Caco-2 (cell line): ENCODE measurements at regions not wholly inside any gene's neighbourhood (a gene's known extent, or its start where the extent isn't known, plus 50 kb on each side); places are given as distances from the start of the nearest gene placed in this dataset.

Experiments used
- BruUV-seq: library from RNA; stranded (reverse); fragments of 400-500 nt; replicated peaks from 2 replicates; lab custom pipeline; 2021; lab: Mats Ljungman, UMichigan
- CTCF ChIA-PET: fragments of 300-600 bp; sonication (Branson Sonifier 250); formaldehyde crosslinking; loops from one replicate; lab custom pipeline; 2022; ENCODE audit warnings: antibody characterized with exemption; lab: Charles Lee
- POLR2A ChIA-PET: fragments of 300-600 bp; sonication (Branson Sonifier 250); formaldehyde crosslinking; loops from one replicate; lab custom pipeline; 2022; ENCODE audit warnings: antibody characterized with exemption; lab: Charles Lee
- DNase-seq, 2 experiments: peaks; one replicate each; pipeline versions ENCODE4 v3.0.0 to v3.0.0-alpha.2; 2020 to 2022
- H3K27me3 ChIP-seq: replicated peaks from 2 replicates; pipeline ENCODE4 v1.6.0; 2011; ENCODE audit warnings: low read length; ENCODE audit not compliant: control insufficient read depth, insufficient read depth
- H3K36me3 ChIP-seq: 2 replicates; pipeline ENCODE4 v1.5.1; 2011; ENCODE audit warnings: low read length; ENCODE audit not compliant: control insufficient read depth, insufficient read depth
- H3K4me1 ChIP-seq: fragments of 250-450 bp; sonication (Bioruptor Pico); 2 replicates; pipeline ENCODE4 v1.5.1; 2020; ENCODE audit warnings: mild to moderate bottlenecking
- H3K4me3 ChIP-seq: 2 replicates; pipeline ENCODE4 v1.5.1; 2011; ENCODE audit warnings: low read depth, mild to moderate bottlenecking, control low read depth, low read length
- H3K9me3 ChIP-seq: fragments of 250-450 bp; sonication (Bioruptor Pico); 2 replicates; pipeline ENCODE4 v1.5.1; 2020; ENCODE audit warnings: mild to moderate bottlenecking, moderate library complexity
- H3K27ac Mint-ChIP-seq: one replicate; pipeline ENCODE4 v1.8.0; 2022; ENCODE audit warnings: mixed read lengths; ENCODE audit not compliant: unreplicated experiment
- H3K27me3 Mint-ChIP-seq: one replicate; pipeline ENCODE4 v1.8.0; 2022; ENCODE audit warnings: mixed read lengths; ENCODE audit not compliant: insufficient read depth, unreplicated experiment
- H3K36me3 Mint-ChIP-seq: one replicate; pipeline ENCODE4 v1.8.0; 2022; ENCODE audit warnings: mild to moderate bottlenecking, mixed read lengths; ENCODE audit not compliant: insufficient read depth, unreplicated experiment
- H3K4me1 Mint-ChIP-seq: one replicate; pipeline ENCODE4 v1.8.0; 2022; ENCODE audit warnings: low read depth, mixed read lengths; ENCODE audit not compliant: unreplicated experiment
- H3K4me3 Mint-ChIP-seq: one replicate; pipeline ENCODE4 v1.8.0; 2022; ENCODE audit warnings: mild to moderate bottlenecking, moderate library complexity, mixed read lengths; ENCODE audit not compliant: unreplicated experiment
- H3K9me3 Mint-ChIP-seq: one replicate; pipeline ENCODE4 v1.8.0; 2022; ENCODE audit warnings: mixed read lengths; ENCODE audit not compliant: unreplicated experiment
- CTCF ChIP-seq, 2 experiments: fragments of 200-600 bp in 1 of 2; IDR thresholded peaks; 1 replicate in 1 of 2; 2 replicates in 1 of 2; pipeline versions ENCODE4 v1.5.1 to v1.8.0; 2011 to 2022; ENCODE audit warnings: antibody characterized with exemption in 1 of 2, control low read depth in 1 of 2, inconsistent platforms in 1 of 2, low read depth in 1 of 2, low read length in 1 of 2, mild to moderate bottlenecking in 1 of 2, moderate library complexity in 1 of 2; ENCODE audit not compliant: insufficient read depth in 1 of 2, severe bottlenecking in 1 of 2, unreplicated experiment in 1 of 2
- intact Hi-C: fragments of 100-400 bp; cut with micrococcal nuclease; formaldehyde crosslinking; loops from one replicate; pipeline ENCODE4 v1.10.0; 2022; ENCODE audit not compliant: unreplicated experiment

GRCh38 chr2:120441744-120442471, 96.0 kb downstream of the INHBB start:
- Mint-ChIP-seq H3K27me3 (no peaks in the 10 kb centered on the region), H3K4me3 (peak overlapping the region; percentile 79), H3K27ac (peak overlapping the region; percentile 51), H3K4me1 (peaks cover 30% of the 10 kb centered on the region), H3K36me3 (no peaks in the 10 kb centered on the region), H3K9me3 (no peaks in the 10 kb centered on the region)
- ChIA-PET POLR2A (no interaction called here), CTCF (interaction anchor here (0.6 to 1.8 kb wide), 5 partner anchors 24 to 269 kb away, joined by 3 to 6 read pairs (median 5); no protein-coding TSS in a partner anchor)
- H3K4me3 ChIP-seq: peak overlapping the region; percentile 61
- H3K9me3 ChIP-seq: no peaks in the 10 kb centered on the region
- H3K27me3 ChIP-seq: no peaks in the 10 kb centered on the region
- intact Hi-C loops: loop anchor here (1.0 to 2.0 kb wide), 2 partner anchors 15 to 43 kb away; no protein-coding TSS in a partner anchor
- DNase-seq: peak; percentile 67 to 74
- TF ChIP-seq CTCF (IDR thresholded peaks at IDR 0.05; ENCODE audit: insufficient read depth in 1 of 2, low read depth in 1 of 2, low read length in 1 of 2, severe bottlenecking in 1 of 2, unreplicated experiment in 1 of 2): peak in 1 of 2 experiments; percentile 37
- BruUV-seq: no TSS peak
- H3K36me3 ChIP-seq: no peaks in the 10 kb centered on the region
- peaks cover 13% of the 10 kb centered on the region for H3K4me1 ChIP-seq

GRCh38 chr2:120442541-120442922, 96.6 kb downstream of the INHBB start:
- Mint-ChIP-seq H3K9me3 (no peaks in the 10 kb centered on the region), H3K27ac (peak overlapping the region; percentile 51), H3K27me3 (no peaks in the 10 kb centered on the region), H3K4me3 (peak overlapping the region; percentile 79), H3K36me3 (no peaks in the 10 kb centered on the region), H3K4me1 (peaks cover 24% of the 10 kb centered on the region)
- intact Hi-C loops: loop anchor here (1.0 to 2.0 kb wide), 2 partner anchors 14 to 43 kb away; no protein-coding TSS in a partner anchor
- Histone ChIP-seq H3K4me1 (peaks cover 7% of the 10 kb centered on the region), H3K27me3 (no peaks in the 10 kb centered on the region), H3K9me3 (no peaks in the 10 kb centered on the region), H3K4me3 (peak overlapping the region; percentile 61), H3K36me3 (no peaks in the 10 kb centered on the region)
- POLR2A ChIA-PET: no interaction called here
- DNase-seq: no peak
- TSS peak; percentile 100 for BruUV-seq
- no peak for TF ChIP-seq CTCF (IDR thresholded peaks at IDR 0.05; ENCODE audit: insufficient read depth in 1 of 2, low read depth in 1 of 2, low read length in 1 of 2, severe bottlenecking in 1 of 2, unreplicated experiment in 1 of 2)
- CTCF ChIA-PET: interaction anchor here (0.6 to 1.0 kb wide), 5 partner anchors 94 to 268 kb away, joined by 3 to 6 read pairs (median 5); no protein-coding TSS in a partner anchor

- peak; percentile 93 to 96 for DNase-seq
- CTCF ChIA-PET: interaction anchor here (0.6 to 1.0 kb wide), 4 partner anchors 95 to 268 kb away, joined by 3 to 6 read pairs (median 4); no protein-coding TSS in a partner anchor
- H3K36me3 Mint-ChIP-seq: no peaks in the 10 kb centered on the region
- Histone ChIP-seq H3K4me3 (peak overlapping the region; percentile 61), H3K36me3 (no peaks in the 10 kb centered on the region), H3K4me1 (peaks cover 3% of the 10 kb centered on the region; the same call in 1 of the 2 replicates), H3K9me3 (no peaks in the 10 kb centered on the region), H3K27me3 (no peaks in the 10 kb centered on the region)
- peak overlapping the region; percentile 79 for H3K4me3 Mint-ChIP-seq
- POLR2A ChIA-PET: interaction anchor here (0.5 kb wide), 1 partner anchor 22 kb away, joined by 3 read pairs; no protein-coding TSS in a partner anchor
- intact Hi-C loops: loop anchor here (1.0 to 2.0 kb wide), 3 partner anchors 14 to 44 kb away; no protein-coding TSS in a partner anchor
- no peaks in the 10 kb centered on the region for H3K27me3 Mint-ChIP-seq
- BruUV-seq: no TSS peak
- H3K27ac Mint-ChIP-seq: peak overlapping the region; percentile 51
- peaks cover 20% of the 10 kb centered on the region for H3K4me1 Mint-ChIP-seq
- H3K9me3 Mint-ChIP-seq: no peaks in the 10 kb centered on the region
- no peak for TF ChIP-seq CTCF (IDR thresholded peaks at IDR 0.05; ENCODE audit: insufficient read depth in 1 of 2, low read depth in 1 of 2, low read length in 1 of 2, severe bottlenecking in 1 of 2, unreplicated experiment in 1 of 2)
These were observed 97.1 kb downstream of the INHBB start for GRCh38 chr2:120442923-120443571.
